ENCODE measurements at regions not wholly inside any gene's neighbourhood (a gene's known extent, or its start where the extent isn't known, plus 50 kb on each side); places are given as distances from the start of the nearest gene placed in this dataset.

DNA sequence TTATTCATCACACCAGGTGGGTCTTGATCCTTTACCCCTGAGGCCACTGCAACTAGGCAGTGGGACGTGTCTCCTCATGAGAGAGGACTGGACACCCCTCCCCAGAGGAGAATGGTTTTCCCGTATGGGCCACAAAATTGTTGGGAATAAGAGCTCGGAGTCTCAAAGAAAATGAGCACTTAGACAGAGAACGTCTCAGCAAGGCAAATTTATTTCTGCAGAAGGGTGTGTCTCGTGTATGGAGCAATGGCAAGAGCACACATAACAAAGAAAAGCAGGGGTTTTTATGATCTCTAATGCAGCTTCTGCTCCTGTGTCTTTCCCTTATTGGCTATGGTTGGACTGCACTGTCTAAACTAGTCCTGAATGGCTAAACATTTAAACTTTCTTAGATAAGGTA lies 803.5 kb downstream of the PLOD2 start:
- no peak for TF ChIP-seq CTCF (IDR thresholded peaks at IDR 0.05; ENCODE audit: insufficient read depth, low read depth, low read length)
- TF ChIP-seq EZH2 (IDR thresholded peaks at IDR 0.05; ENCODE audit: insufficient read depth, low read length), result no peak

All from astrocyte (in vitro differentiated cells and primary cell).